DOHH2 (cell line): ENCODE measurements at regions not wholly inside any gene's neighbourhood (a gene's known extent, or its start where the extent isn't known, plus 50 kb on each side); places are given as distances from the start of the nearest gene placed in this dataset.

ENCODE experiments used
- CTCF ChIP-seq: fragments of 200-600 bp; sonication (generic); IDR thresholded peaks from one replicate; pipeline ENCODE4 v1.5.1; 2014; ENCODE audit warnings: antibody characterized with exemption, mild to moderate bottlenecking, low read depth, low read length; ENCODE audit not compliant: poor library complexity, severe bottlenecking
- EZH2phosphoT487 ChIP-seq: fragments of 200-600 bp; sonication (generic); IDR thresholded peaks from 2 replicates; pipeline ENCODE4 v1.6.1; 2017; ENCODE audit warnings: borderline replicate concordance, mild to moderate bottlenecking, antibody characterized with exemption, low read length, moderate library complexity, mixed read lengths

- TF ChIP-seq CTCF (no peak), EZH2phosphoT487 (no peak)
Observed at GRCh38 chr3:106239195-106239697, 370.4 kb upstream of the CBLB start.
